Mammary epithelial cell (primary cell): ENCODE measurements at regions not wholly inside any gene's neighbourhood (a gene's known extent, or its start where the extent isn't known, plus 50 kb on each side); places are given as distances from the start of the nearest gene placed in this dataset.

Experiments
- CTCF ChIP-seq, 2 donors: IDR thresholded peaks in 1 of 2; conservative IDR thresholded peaks in 1 of 2; 2 replicates each; pipeline ENCODE4 v1.5.1; 2011 to 2012; ENCODE audit warnings: inconsistent platforms in 2 of 2, low read length in 2 of 2, mild to moderate bottlenecking in 2 of 2, control low read depth in 1 of 2, low read depth in 1 of 2; ENCODE audit not compliant: insufficient read depth in 1 of 2; ENCODE audit errors: extremely low read depth in 1 of 2
- EZH2 ChIP-seq: IDR thresholded peaks from 2 replicates; pipeline ENCODE4 v1.6.1; 2012; ENCODE audit warnings: low read length, inconsistent platforms, borderline replicate concordance

- no peak for TF ChIP-seq CTCF (conservative IDR thresholded peaks at IDR 0.05 in 1 of 2, IDR thresholded peaks at IDR 0.05 in 1 of 2; ENCODE audit: extremely low read depth in 1 of 2, insufficient read depth in 1 of 2, low read depth in 1 of 2, low read length in 2 of 2)
- TF ChIP-seq EZH2: no peak
Measured at GRCh38 chr13:86922936-86923335, 748.2 kb upstream of the SLITRK5 start.
